GM23338 (cell line): ENCODE measurements at regions not wholly inside any gene's neighbourhood (a gene's known extent, or its start where the extent isn't known, plus 50 kb on each side); places are given as distances from the start of the nearest gene placed in this dataset.

Experiments used
- ATAC-seq: fragments of 200-7000 bp; cut with Tn5 transposase; 3 replicates; pipeline ENCODE4 v1.9.1; 2020
- DNase-seq: peaks from one replicate; pipeline ENCODE4 v3.0.0-alpha.2; 2015; ENCODE audit warnings: low spot score
- H2AFZ ChIP-seq: fragments of 200-600 bp; sonication (generic); 2 replicates; pipeline ENCODE4 v1.8.0; 2016; ENCODE audit warnings: antibody characterized with exemption, mild to moderate bottlenecking, moderate library complexity
- H3F3A ChIP-seq: fragments of 200-600 bp; sonication (generic); replicated peaks from 2 replicates; pipeline ENCODE4 v1.8.0; 2017; ENCODE audit warnings: antibody characterized with exemption, mixed run types, low read depth
- H3K27ac ChIP-seq: fragments of 200-600 bp; sonication (generic); 2 replicates; pipeline ENCODE4 v1.6.1; 2016; ENCODE audit warnings: low read depth
- H3K27me3 ChIP-seq: fragments of 200-600 bp; sonication (generic); 2 replicates; pipeline ENCODE4 v1.8.0; 2016; ENCODE audit warnings: mild to moderate bottlenecking, mixed run types, moderate library complexity; ENCODE audit not compliant: insufficient read depth
- H3K36me3 ChIP-seq: fragments of 200-600 bp; sonication (generic); 2 replicates; pipeline ENCODE4 v1.8.0; 2016; ENCODE audit warnings: mild to moderate bottlenecking; ENCODE audit not compliant: insufficient read depth
- H3K4me1 ChIP-seq: fragments of 200-600 bp; sonication (generic); 2 replicates; pipeline ENCODE4 v1.8.0; 2016; ENCODE audit warnings: mild to moderate bottlenecking, moderate library complexity; ENCODE audit not compliant: insufficient read depth
- H3K4me2 ChIP-seq: fragments of 200-600 bp; sonication (generic); 2 replicates; pipeline ENCODE4 v1.7.1; 2017; ENCODE audit warnings: mixed run types
- H3K4me3 ChIP-seq: fragments of 200-600 bp; sonication (generic); 2 replicates; pipeline ENCODE4 v1.6.1; 2016; ENCODE audit warnings: mixed run types
- H3K79me2 ChIP-seq: fragments of 200-600 bp; sonication (generic); replicated peaks from 2 replicates; pipeline ENCODE4 v1.8.0; 2017; ENCODE audit warnings: mild to moderate bottlenecking; ENCODE audit not compliant: insufficient read depth
- H3K9me2 ChIP-seq: fragments of 200-600 bp; sonication (generic); 2 replicates; pipeline ENCODE4 v1.8.0; 2017; ENCODE audit not compliant: insufficient read depth
- H4K20me1 ChIP-seq: fragments of 200-600 bp; sonication (generic); replicated peaks from 2 replicates; pipeline ENCODE4 v1.8.0; 2017; ENCODE audit warnings: mild to moderate bottlenecking; ENCODE audit not compliant: insufficient read depth
- H3K27ac Mint-ChIP-seq: 2 replicates; pipeline ENCODE4 v1.8.0; 2020; ENCODE audit warnings: inconsistent platforms, mild to moderate bottlenecking, moderate library complexity, mixed read lengths
- H3K27me3 Mint-ChIP-seq: 3 replicates; pipeline ENCODE4 v1.8.0; 2022; ENCODE audit warnings: low read depth, mild to moderate bottlenecking, moderate library complexity, mixed read lengths, inconsistent platforms; ENCODE audit not compliant: insufficient read depth, poor library complexity
- H3K36me3 Mint-ChIP-seq: 3 replicates; pipeline ENCODE4 v1.8.0; 2021; ENCODE audit warnings: low read depth, mild to moderate bottlenecking, inconsistent platforms, moderate library complexity, mixed read lengths
- H3K4me1 Mint-ChIP-seq: 3 replicates; pipeline ENCODE4 v1.8.0; 2020; ENCODE audit warnings: mild to moderate bottlenecking, inconsistent platforms, mixed read lengths
- H3K4me3 Mint-ChIP-seq: 3 replicates; pipeline ENCODE4 v1.8.0; 2021; ENCODE audit warnings: moderate library complexity, mild to moderate bottlenecking, inconsistent platforms, mixed read lengths
- H3K9me3 Mint-ChIP-seq: 3 replicates; pipeline ENCODE4 v1.8.0; 2020; ENCODE audit warnings: moderate library complexity, mild to moderate bottlenecking, inconsistent platforms, mixed read lengths
- CREB1 ChIP-seq: fragments of 250-450 bp; sonication (Bioruptor Pico); IDR thresholded peaks from 2 replicates; pipeline ENCODE4 v1.5.0; 2020; ENCODE audit warnings: low read depth, mild to moderate bottlenecking, moderate library complexity
- EZH2phosphoT487 ChIP-seq: fragments of 200-600 bp; sonication (generic); IDR thresholded peaks from one replicate; pipeline ENCODE4 v1.8.1; 2018; ENCODE audit warnings: antibody characterized with exemption; ENCODE audit not compliant: unreplicated experiment
- JUNB ChIP-seq: IDR thresholded peaks from one replicate; pipeline ENCODE4 v1.6.1; 2016; ENCODE audit warnings: antibody characterized with exemption; ENCODE audit not compliant: unreplicated experiment
- NANOG ChIP-seq: IDR thresholded peaks from 2 replicates; pipeline ENCODE4 v1.6.1; 2016; ENCODE audit warnings: antibody characterized with exemption, borderline replicate concordance
- POLR2AphosphoS5 ChIP-seq: IDR thresholded peaks from 2 replicates; pipeline ENCODE4 v1.6.1; 2016; ENCODE audit warnings: antibody characterized with exemption, low read depth
- STAT1 ChIP-seq: IDR thresholded peaks from one replicate; pipeline ENCODE4 v1.6.1; 2016; ENCODE audit warnings: antibody characterized with exemption; ENCODE audit not compliant: unreplicated experiment
- ZNF114 ChIP-seq: fragments of 250-450 bp; sonication (Bioruptor Pico); IDR thresholded peaks from 2 replicates; pipeline ENCODE4 v1.5.0; 2020; ENCODE audit warnings: mild to moderate bottlenecking, moderate library complexity
- ZNF331 ChIP-seq: fragments of 250-450 bp; sonication (Bioruptor Pico); IDR thresholded peaks from 2 replicates; pipeline ENCODE4 v1.5.0; 2020; ENCODE audit warnings: low read depth, mild to moderate bottlenecking, moderate library complexity
- TF ChIP-seq, protein P1 (sequence below), 2 experiments: fragments of 200-600 bp in 1 of 2; sonication (generic) in 1 of 2; conservative IDR thresholded peaks; 2 replicates each; pipeline versions ENCODE4 v1.5.1 to v1.6.1; 2016 to 2017; ENCODE audit warnings: antibody characterized with exemption in 2 of 2, low read depth in 2 of 2, mild to moderate bottlenecking in 2 of 2, moderate library complexity in 1 of 2
- TF ChIP-seq, protein P2 (sequence below): IDR thresholded peaks from 2 replicates; pipeline ENCODE4 v1.6.1; 2016; ENCODE audit warnings: antibody characterized with exemption
- TF ChIP-seq, protein P3 (sequence below): IDR thresholded peaks from one replicate; pipeline ENCODE4 v1.6.1; 2018; ENCODE audit warnings: antibody characterized with exemption; ENCODE audit not compliant: unreplicated experiment

DNA sequence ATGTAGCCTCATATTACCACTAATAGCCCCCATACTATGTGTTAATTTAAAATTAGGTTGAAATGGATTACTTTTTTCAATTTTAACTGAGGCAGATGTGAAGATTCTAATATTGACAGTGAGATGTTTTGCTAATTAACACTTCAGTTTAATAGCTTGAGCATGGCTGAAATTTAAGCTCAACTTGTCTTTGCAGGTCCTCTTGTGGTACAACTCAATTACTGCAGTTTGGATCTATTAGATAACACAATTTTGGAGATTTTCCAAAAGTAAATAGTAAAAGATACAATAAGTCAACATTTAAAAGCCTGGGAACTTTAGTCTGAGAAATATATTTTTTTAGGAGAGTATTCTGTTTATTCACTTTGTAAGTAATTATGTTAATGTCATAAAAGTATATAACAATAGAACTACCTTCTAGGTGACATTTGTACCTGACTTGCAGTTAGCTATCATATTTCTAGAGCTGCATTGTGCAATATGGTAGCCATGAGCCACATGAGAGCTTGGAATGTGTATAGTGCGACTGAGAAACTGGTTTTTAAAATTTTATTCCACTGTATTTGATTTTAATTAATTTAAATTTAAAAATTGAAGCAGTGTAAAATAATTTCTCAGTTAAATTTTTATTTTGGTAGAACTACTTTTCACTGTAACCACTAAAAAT lies 73.1 kb upstream of the FMR1 start:
- no peaks in the 10 kb centered on the region for H3F3A ChIP-seq
- H3K27me3 ChIP-seq = no peaks in the 10 kb centered on the region
- no peaks in the 10 kb centered on the region for H3K27me3 Mint-ChIP-seq
- H3K4me1 Mint-ChIP-seq = no peaks in the 10 kb centered on the region
- no peaks in the 10 kb centered on the region for H3K79me2 ChIP-seq
- ATAC-seq (no peak), DNase-seq (peak; percentile 27)
- H3K4me2 ChIP-seq = no peak overlapping the region
- no peak overlapping the region for H2AFZ ChIP-seq
- H3K27ac Mint-ChIP-seq = no peak overlapping the region
- H3K4me3 ChIP-seq = no peak overlapping the region
- no peaks in the 10 kb centered on the region for H3K9me3 Mint-ChIP-seq
- H3K36me3 ChIP-seq = no peaks in the 10 kb centered on the region
- H3K27ac ChIP-seq = no peak overlapping the region
- no peaks in the 10 kb centered on the region; the same call in 2 of the 3 replicates for H3K36me3 Mint-ChIP-seq
- no peaks in the 10 kb centered on the region for H3K4me1 ChIP-seq
- no peaks in the 10 kb centered on the region for H4K20me1 ChIP-seq
- TF ChIP-seq EZH2phosphoT487 (no peak), ZNF114 (CRISPR knock-in tag) (no peak), ZNF331 (CRISPR knock-in tag) (no peak), CREB1 (no peak), STAT1 (no peak), JUNB (no peak)
- TF ChIP-seq, protein P1, sequence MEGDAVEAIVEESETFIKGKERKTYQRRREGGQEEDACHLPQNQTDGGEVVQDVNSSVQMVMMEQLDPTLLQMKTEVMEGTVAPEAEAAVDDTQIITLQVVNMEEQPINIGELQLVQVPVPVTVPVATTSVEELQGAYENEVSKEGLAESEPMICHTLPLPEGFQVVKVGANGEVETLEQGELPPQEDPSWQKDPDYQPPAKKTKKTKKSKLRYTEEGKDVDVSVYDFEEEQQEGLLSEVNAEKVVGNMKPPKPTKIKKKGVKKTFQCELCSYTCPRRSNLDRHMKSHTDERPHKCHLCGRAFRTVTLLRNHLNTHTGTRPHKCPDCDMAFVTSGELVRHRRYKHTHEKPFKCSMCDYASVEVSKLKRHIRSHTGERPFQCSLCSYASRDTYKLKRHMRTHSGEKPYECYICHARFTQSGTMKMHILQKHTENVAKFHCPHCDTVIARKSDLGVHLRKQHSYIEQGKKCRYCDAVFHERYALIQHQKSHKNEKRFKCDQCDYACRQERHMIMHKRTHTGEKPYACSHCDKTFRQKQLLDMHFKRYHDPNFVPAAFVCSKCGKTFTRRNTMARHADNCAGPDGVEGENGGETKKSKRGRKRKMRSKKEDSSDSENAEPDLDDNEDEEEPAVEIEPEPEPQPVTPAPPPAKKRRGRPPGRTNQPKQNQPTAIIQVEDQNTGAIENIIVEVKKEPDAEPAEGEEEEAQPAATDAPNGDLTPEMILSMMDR (conservative IDR thresholded peaks at IDR 0.05; ENCODE audit: low read depth in 2 of 2) = peak; percentile 51 to 60
- TF ChIP-seq, protein P2, sequence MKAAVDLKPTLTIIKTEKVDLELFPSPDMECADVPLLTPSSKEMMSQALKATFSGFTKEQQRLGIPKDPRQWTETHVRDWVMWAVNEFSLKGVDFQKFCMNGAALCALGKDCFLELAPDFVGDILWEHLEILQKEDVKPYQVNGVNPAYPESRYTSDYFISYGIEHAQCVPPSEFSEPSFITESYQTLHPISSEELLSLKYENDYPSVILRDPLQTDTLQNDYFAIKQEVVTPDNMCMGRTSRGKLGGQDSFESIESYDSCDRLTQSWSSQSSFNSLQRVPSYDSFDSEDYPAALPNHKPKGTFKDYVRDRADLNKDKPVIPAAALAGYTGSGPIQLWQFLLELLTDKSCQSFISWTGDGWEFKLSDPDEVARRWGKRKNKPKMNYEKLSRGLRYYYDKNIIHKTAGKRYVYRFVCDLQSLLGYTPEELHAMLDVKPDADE = no peak
- no peak overlapping the region for H3K4me3 Mint-ChIP-seq
- no peaks in the 10 kb centered on the region for H3K9me2 ChIP-seq

DNA sequence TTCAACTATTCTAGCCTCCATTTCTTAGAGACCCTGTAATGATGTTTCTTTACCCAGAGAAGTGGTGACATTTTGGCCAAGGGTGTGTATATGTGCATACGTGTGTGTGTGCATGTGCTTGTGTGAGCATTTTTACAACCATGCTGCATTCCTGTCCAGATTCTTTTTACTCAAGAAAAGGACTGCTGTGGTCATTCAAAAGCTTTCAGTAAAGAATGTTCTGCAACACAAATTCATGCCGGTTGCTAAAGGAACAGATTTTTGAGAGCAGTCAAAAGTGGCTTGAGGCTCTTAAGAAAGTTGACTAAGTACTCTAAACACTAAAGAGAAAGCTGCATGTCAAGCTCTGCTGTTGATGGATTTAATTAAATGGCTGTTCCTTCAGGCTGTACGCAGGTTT lies 65.0 kb upstream of the FMR1 start:
- H3F3A ChIP-seq = no peaks in the 10 kb centered on the region
- H3K36me3 ChIP-seq = no peaks in the 10 kb centered on the region
- H3K4me3 ChIP-seq = no peak overlapping the region
- peaks cover 10% of the 10 kb centered on the region for H3K4me1 Mint-ChIP-seq
- no peaks in the 10 kb centered on the region for H3K27me3 ChIP-seq
- no peaks in the 10 kb centered on the region; the same call in 2 of the 3 replicates for H3K36me3 Mint-ChIP-seq
- no peaks in the 10 kb centered on the region for H3K79me2 ChIP-seq
- H2AFZ ChIP-seq = no peak overlapping the region
- H3K4me1 ChIP-seq = no peaks in the 10 kb centered on the region
- no peaks in the 10 kb centered on the region for H3K9me2 ChIP-seq
- ATAC-seq (no peak), DNase-seq (no peak)
- H3K27me3 Mint-ChIP-seq = peaks cover 2% of the 10 kb centered on the region
- H3K4me3 Mint-ChIP-seq = no peak overlapping the region
- H4K20me1 ChIP-seq = no peaks in the 10 kb centered on the region
- no peaks in the 10 kb centered on the region for H3K9me3 Mint-ChIP-seq
- no peak overlapping the region for H3K27ac ChIP-seq
- no peak overlapping the region for H3K27ac Mint-ChIP-seq
- H3K4me2 ChIP-seq = no peak overlapping the region
- TF ChIP-seq STAT1 = no peak
- TF ChIP-seq NANOG = no peak
- TF ChIP-seq POLR2AphosphoS5 = no peak
- TF ChIP-seq, protein P3, sequence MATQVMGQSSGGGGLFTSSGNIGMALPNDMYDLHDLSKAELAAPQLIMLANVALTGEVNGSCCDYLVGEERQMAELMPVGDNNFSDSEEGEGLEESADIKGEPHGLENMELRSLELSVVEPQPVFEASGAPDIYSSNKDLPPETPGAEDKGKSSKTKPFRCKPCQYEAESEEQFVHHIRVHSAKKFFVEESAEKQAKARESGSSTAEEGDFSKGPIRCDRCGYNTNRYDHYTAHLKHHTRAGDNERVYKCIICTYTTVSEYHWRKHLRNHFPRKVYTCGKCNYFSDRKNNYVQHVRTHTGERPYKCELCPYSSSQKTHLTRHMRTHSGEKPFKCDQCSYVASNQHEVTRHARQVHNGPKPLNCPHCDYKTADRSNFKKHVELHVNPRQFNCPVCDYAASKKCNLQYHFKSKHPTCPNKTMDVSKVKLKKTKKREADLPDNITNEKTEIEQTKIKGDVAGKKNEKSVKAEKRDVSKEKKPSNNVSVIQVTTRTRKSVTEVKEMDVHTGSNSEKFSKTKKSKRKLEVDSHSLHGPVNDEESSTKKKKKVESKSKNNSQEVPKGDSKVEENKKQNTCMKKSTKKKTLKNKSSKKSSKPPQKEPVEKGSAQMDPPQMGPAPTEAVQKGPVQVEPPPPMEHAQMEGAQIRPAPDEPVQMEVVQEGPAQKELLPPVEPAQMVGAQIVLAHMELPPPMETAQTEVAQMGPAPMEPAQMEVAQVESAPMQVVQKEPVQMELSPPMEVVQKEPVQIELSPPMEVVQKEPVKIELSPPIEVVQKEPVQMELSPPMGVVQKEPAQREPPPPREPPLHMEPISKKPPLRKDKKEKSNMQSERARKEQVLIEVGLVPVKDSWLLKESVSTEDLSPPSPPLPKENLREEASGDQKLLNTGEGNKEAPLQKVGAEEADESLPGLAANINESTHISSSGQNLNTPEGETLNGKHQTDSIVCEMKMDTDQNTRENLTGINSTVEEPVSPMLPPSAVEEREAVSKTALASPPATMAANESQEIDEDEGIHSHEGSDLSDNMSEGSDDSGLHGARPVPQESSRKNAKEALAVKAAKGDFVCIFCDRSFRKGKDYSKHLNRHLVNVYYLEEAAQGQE = no peak
